Breast epithelium (tissue), 4 donors: ENCODE measurements at regions not wholly inside any gene's neighbourhood (a gene's known extent, or its start where the extent isn't known, plus 50 kb on each side); places are given as distances from the start of the nearest gene placed in this dataset.

Experiments
- DNase-seq, 2 donors: peaks; one replicate each; pipeline ENCODE4 v3.0.0-alpha.2; 2019; ENCODE audit warnings: low spot score in 2 of 2
- H3K27ac ChIP-seq, 2 donors: fragments of 200-600 bp; sonication (generic) in 1 of 2; one replicate each; pipeline ENCODE4 v1.5.1; 2016 to 2019; ENCODE audit warnings: mild to moderate bottlenecking in 1 of 2
- H3K27me3 ChIP-seq, 2 donors: fragments of 200-600 bp; sonication (generic) in 1 of 2; one replicate each; pipeline versions ENCODE4 v1.5.1 to v1.6.0; 2017 to 2019; ENCODE audit warnings: control low read depth in 1 of 2, mild to moderate bottlenecking in 1 of 2
- H3K36me3 ChIP-seq: fragments of 200-600 bp; one replicate; pipeline ENCODE4 v1.5.1; 2019
- H3K4me1 ChIP-seq, 2 donors: fragments of 200-600 bp; sonication (generic); one replicate each; pipeline ENCODE4 v1.5.1; 2016 to 2019; ENCODE audit warnings: control low read depth in 1 of 2
- H3K4me3 ChIP-seq, 3 donors: fragments of 200-600 bp; sonication (generic); 1 replicate in 2 of 3; 2 replicates in 1 of 3; pipeline ENCODE4 v1.5.1; 2016 to 2019; ENCODE audit warnings: mild to moderate bottlenecking in 3 of 3, moderate library complexity in 2 of 3
- H3K9me3 ChIP-seq, 2 donors: fragments of 200-600 bp; sonication (generic) in 1 of 2; one replicate each; pipeline ENCODE4 v1.5.1; 2016 to 2019; ENCODE audit warnings: control low read depth in 1 of 2
- CTCF ChIP-seq, 3 donors: fragments of 450-650 bp; IDR thresholded peaks; one replicate each; pipeline ENCODE4 v1.5.1; 2016 to 2017; ENCODE audit warnings: antibody characterized with exemption in 3 of 3, mild to moderate bottlenecking in 3 of 3, moderate library complexity in 3 of 3
- POLR2A ChIP-seq: fragments of 450-650 bp; IDR thresholded peaks from one replicate; pipeline ENCODE4 v1.6.1; 2016; ENCODE audit warnings: antibody characterized with exemption, mild to moderate bottlenecking, moderate library complexity
- POLR2AphosphoS5 ChIP-seq, 3 donors: sonication (generic); formaldehyde crosslinking; IDR thresholded peaks; one replicate each; pipeline ENCODE4 v1.6.1; 2017; ENCODE audit warnings: antibody characterized with exemption in 3 of 3
- intact Hi-C: fragments of 100-400 bp; cut with DNase I; formaldehyde crosslinking; loops from one replicate; pipeline ENCODE4 v1.15.1; 2023; ENCODE audit warnings: low total_unique reads

- no peak overlapping the region for H3K27ac ChIP-seq
- H3K4me3 ChIP-seq, result no peak overlapping the region
- H3K27me3 ChIP-seq, result no peaks in the 10 kb centered on the region
- intact Hi-C loops, result no loop called here
- TF ChIP-seq CTCF (IDR thresholded peaks at IDR 0.05) (no peak), POLR2A (no peak), POLR2AphosphoS5 (IDR thresholded peaks at IDR 0.05) (no peak)
- DNase-seq, result no peak
- H3K36me3 ChIP-seq, result no peaks in the 10 kb centered on the region
- peaks cover 0 to 7% of the 10 kb centered on the region in 2 donors for H3K9me3 ChIP-seq
- no peaks in the 10 kb centered on the region for H3K4me1 ChIP-seq
Observed at GRCh38 chr5:164383662-164384061, 878.2 kb downstream of the MAT2B start.

- TF ChIP-seq POLR2AphosphoS5 (IDR thresholded peaks at IDR 0.05) (no peak), CTCF (IDR thresholded peaks at IDR 0.05) (no peak), POLR2A (no peak)
- no peak overlapping the region for H3K4me3 ChIP-seq
- H3K27ac ChIP-seq, result no peak overlapping the region
- no peaks in the 10 kb centered on the region for H3K9me3 ChIP-seq
- no peak for DNase-seq
- no peaks in the 10 kb centered on the region for H3K36me3 ChIP-seq
- intact Hi-C loops, result no loop called here
- H3K4me1 ChIP-seq, result no peaks in the 10 kb centered on the region
- no peaks in the 10 kb centered on the region for H3K27me3 ChIP-seq
Observed at GRCh38 chr5:164392531-164392930, 887.1 kb downstream of the MAT2B start.

GRCh38 chr5:164394686-164395194, 889.3 kb downstream of the MAT2B start:
- Histone ChIP-seq H3K27ac (no peak overlapping the region), H3K4me1 (no peaks in the 10 kb centered on the region), H3K36me3 (no peaks in the 10 kb centered on the region), H3K4me3 (no peak overlapping the region), H3K9me3 (no peaks in the 10 kb centered on the region), H3K27me3 (no peaks in the 10 kb centered on the region)
- intact Hi-C loops, result loop anchor here (5.0 kb wide), 1 partner anchor 57 kb away; no protein-coding TSS in a partner anchor
- TF ChIP-seq CTCF (IDR thresholded peaks at IDR 0.05) (no peak), POLR2AphosphoS5 (IDR thresholded peaks at IDR 0.05) (no peak), POLR2A (no peak)
- DNase-seq, result no peak

GRCh38 chr5:164412531-164412930, 907.1 kb downstream of the MAT2B start:
- no peak for TF ChIP-seq CTCF (IDR thresholded peaks at IDR 0.05)
- no peak for TF ChIP-seq POLR2AphosphoS5 (IDR thresholded peaks at IDR 0.05)
- TF ChIP-seq POLR2A, result no peak
- Histone ChIP-seq H3K27me3 (no peaks in the 10 kb centered on the region), H3K36me3 (no peaks in the 10 kb centered on the region), H3K27ac (no peak overlapping the region), H3K4me3 (no peak overlapping the region), H3K9me3 (no peaks in the 10 kb centered on the region), H3K4me1 (no peaks in the 10 kb centered on the region)
- DNase-seq, result no peak
- intact Hi-C loops, result no loop called here

- no peak for DNase-seq
- Histone ChIP-seq H3K36me3 (no peaks in the 10 kb centered on the region), H3K27me3 (no peaks in the 10 kb centered on the region), H3K4me1 (no peaks in the 10 kb centered on the region), H3K27ac (no peak overlapping the region), H3K4me3 (no peak overlapping the region), H3K9me3 (peaks cover 3 to 27% of the 10 kb centered on the region in 2 donors)
- TF ChIP-seq POLR2AphosphoS5 (IDR thresholded peaks at IDR 0.05) (no peak), CTCF (IDR thresholded peaks at IDR 0.05) (no peak), POLR2A (no peak)
- intact Hi-C loops, result no loop called here
Observed at GRCh38 chr5:164420161-164420560, 914.7 kb downstream of the MAT2B start.
